HUES64 (cell line): ENCODE measurements at regions not wholly inside any gene's neighbourhood (a gene's known extent, or its start where the extent isn't known, plus 50 kb on each side); places are given as distances from the start of the nearest gene placed in this dataset.

Experiments used
- H3K27ac ChIP-seq: 2 replicates; pipeline ENCODE4 v1.7.0; 2013; ENCODE audit warnings: low read depth, low read length, inconsistent platforms
- H3K27me3 ChIP-seq: 2 replicates; pipeline ENCODE4 v1.6.1; 2013; ENCODE audit warnings: mild to moderate bottlenecking, low read length; ENCODE audit not compliant: insufficient read depth
- H3K36me3 ChIP-seq: 2 replicates; pipeline ENCODE4 v1.6.1; 2013; ENCODE audit warnings: mild to moderate bottlenecking, low read length; ENCODE audit not compliant: insufficient read depth
- H3K4me1 ChIP-seq: 2 replicates; pipeline ENCODE4 v1.6.1; 2013; ENCODE audit warnings: mild to moderate bottlenecking, low read length, moderate library complexity; ENCODE audit not compliant: insufficient read depth
- H3K4me3 ChIP-seq: 2 replicates; pipeline ENCODE4 v1.5.1; 2013; ENCODE audit warnings: mild to moderate bottlenecking, low read length, moderate library complexity
- H3K9ac ChIP-seq: 2 replicates; pipeline ENCODE4 v1.6.1; 2013; ENCODE audit warnings: mild to moderate bottlenecking, low read depth, low read length
- H3K9me3 ChIP-seq: 2 replicates; pipeline ENCODE4 v1.6.1; 2013; ENCODE audit warnings: low read depth, low read length; ENCODE audit not compliant: insufficient read depth
- WGBS: fragments of 150-250, 120-280 bp; methylation state at CpG from one replicate; pipeline ENCODE4 v1.1.7; 2013; ENCODE audit warnings: missing lambda C conversion rate; 5-methylcytosine and 5-hydroxymethylcytosine counted together

- Histone ChIP-seq H3K27ac (no peak overlapping the region), H3K9ac (no peak overlapping the region), H3K27me3 (no peaks in the 10 kb centered on the region), H3K4me1 (peaks cover 5% of the 10 kb centered on the region), H3K9me3 (no peaks in the 10 kb centered on the region), H3K36me3 (no peaks in the 10 kb centered on the region), H3K4me3 (no peak overlapping the region)
- 55% methylated on average over 1 of the region's 1 CpG for WGBS
Observed at GRCh38 chr2:224325941-224326340, 76.0 kb downstream of the FAM124B start.

DNA sequence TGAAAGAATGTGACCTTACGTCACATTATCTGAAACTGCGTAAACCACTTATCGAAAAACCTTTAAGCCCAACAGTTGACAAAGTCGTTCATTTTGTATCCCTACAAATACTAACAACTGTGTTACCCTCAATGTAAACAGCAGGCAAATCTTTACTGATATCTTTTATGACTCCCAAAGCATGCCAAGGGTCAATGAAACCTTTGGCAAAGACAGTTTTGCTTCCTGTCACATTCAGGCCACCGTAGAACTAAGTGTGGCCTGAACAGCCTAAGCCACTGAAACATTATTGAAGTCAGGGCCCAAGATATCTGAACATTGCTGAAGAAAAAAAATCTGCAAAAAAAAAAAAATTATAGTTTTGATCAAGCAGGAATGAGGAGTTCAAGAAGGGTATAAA lies 77.3 kb downstream of the FAM124B start:
- H3K9me3 ChIP-seq, result no peaks in the 10 kb centered on the region
- H3K27ac ChIP-seq, result no peak overlapping the region
- no peak overlapping the region for H3K4me3 ChIP-seq
- H3K9ac ChIP-seq, result no peak overlapping the region
- no peaks in the 10 kb centered on the region for H3K36me3 ChIP-seq
- 94% methylated on average over 5 of the region's 5 CpGs for WGBS
- no peaks in the 10 kb centered on the region for H3K27me3 ChIP-seq
- peaks cover 5% of the 10 kb centered on the region for H3K4me1 ChIP-seq

GRCh38 chr2:224320660-224321059 lies 81.2 kb downstream of the FAM124B start:
- Histone ChIP-seq H3K9me3 (no peaks in the 10 kb centered on the region), H3K4me1 (no peaks in the 10 kb centered on the region; the same call in 1 of the 2 replicates), H3K27me3 (no peaks in the 10 kb centered on the region), H3K4me3 (no peak overlapping the region), H3K27ac (no peak overlapping the region), H3K36me3 (no peaks in the 10 kb centered on the region), H3K9ac (no peak overlapping the region)
- WGBS, result 94% methylated on average over 1 of the region's 1 CpG

DNA sequence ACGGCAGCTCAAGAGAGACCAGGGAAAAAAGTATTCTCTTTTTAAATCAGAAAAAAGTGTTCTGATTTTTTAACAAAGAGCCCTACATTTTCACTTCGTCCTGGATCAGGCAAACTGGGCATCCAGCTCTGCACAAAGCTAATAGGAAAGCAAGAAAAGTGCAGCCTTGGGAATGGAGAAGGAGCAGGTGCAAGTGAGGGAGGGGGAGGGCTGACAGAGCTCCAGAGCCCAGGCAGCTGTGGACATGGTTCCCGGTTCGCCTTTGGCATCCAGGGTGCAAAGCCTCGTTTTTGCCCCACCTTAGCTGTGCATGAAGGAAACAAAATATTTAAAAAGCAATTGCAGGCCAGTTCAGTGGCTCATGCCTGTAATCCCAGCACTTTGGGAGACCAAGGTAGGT lies 82.2 kb downstream of the FAM124B start:
- Histone ChIP-seq H3K4me1 (no peaks in the 10 kb centered on the region), H3K36me3 (no peaks in the 10 kb centered on the region), H3K27ac (no peak overlapping the region), H3K9me3 (no peaks in the 10 kb centered on the region), H3K27me3 (no peaks in the 10 kb centered on the region), H3K4me3 (no peak overlapping the region), H3K9ac (no peak overlapping the region)
- 90% methylated on average over 5 of the region's 5 CpGs for WGBS

DNA sequence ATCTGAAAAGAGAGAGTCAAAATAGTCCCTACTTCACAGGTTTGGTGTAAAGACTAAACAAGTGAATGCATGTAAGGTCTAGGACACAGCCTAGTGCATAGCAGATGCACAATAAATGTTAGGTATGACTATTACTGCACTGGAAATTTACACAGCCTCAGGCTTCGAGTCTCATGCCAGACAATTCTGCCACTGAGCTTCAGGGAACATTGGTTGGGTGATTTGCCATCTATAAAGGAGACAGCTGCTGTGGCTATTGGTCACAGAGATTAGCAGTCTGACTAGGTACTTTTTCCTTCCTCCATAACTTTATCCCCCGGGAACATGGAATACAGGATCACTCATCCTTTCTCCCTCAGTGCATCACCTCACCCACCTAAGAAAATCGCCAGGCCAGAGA lies 89.2 kb downstream of the FAM124B start:
- Histone ChIP-seq H3K27me3 (no peaks in the 10 kb centered on the region), H3K4me1 (no peaks in the 10 kb centered on the region; the same call in 1 of the 2 replicates), H3K36me3 (no peaks in the 10 kb centered on the region), H3K27ac (no peak overlapping the region), H3K4me3 (no peak overlapping the region), H3K9ac (no peak overlapping the region), H3K9me3 (no peaks in the 10 kb centered on the region)
- 89% methylated on average over 3 of the region's 3 CpGs for WGBS

- 96% methylated on average over 7 of the region's 8 CpGs for WGBS
- H3K4me3 ChIP-seq, result no peak overlapping the region
Observed at GRCh38 chr2:224310943-224311625, 90.8 kb downstream of the FAM124B start.

DNA sequence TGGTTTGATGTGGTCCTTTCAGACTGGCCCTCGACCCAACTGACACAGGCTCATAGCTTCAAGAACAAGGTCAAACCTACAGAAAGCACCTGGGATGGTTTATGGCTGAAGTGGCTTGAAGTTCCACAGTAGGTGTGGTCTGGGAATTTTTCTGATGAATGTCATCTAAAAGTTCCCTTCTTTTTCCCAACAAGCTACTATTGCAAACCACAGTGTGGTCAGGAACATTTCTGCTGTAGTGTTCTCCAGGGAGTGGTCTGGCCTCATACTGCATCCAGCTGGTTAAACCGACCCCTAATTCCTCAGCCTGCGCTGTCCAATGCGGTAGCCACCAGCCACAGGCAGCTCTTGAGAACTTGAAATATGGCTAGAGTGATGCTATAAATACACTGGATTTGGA lies 92.7 kb downstream of the FAM124B start:
- H3K9ac ChIP-seq, result no peak overlapping the region
- no peak overlapping the region for H3K27ac ChIP-seq
- H3K36me3 ChIP-seq, result no peaks in the 10 kb centered on the region
- no peak overlapping the region for H3K4me3 ChIP-seq
- 92% methylated on average over 4 of the region's 4 CpGs for WGBS
- no peaks in the 10 kb centered on the region for H3K27me3 ChIP-seq
- H3K9me3 ChIP-seq, result no peaks in the 10 kb centered on the region
- H3K4me1 ChIP-seq, result no peaks in the 10 kb centered on the region; the same call in 1 of the 2 replicates

More at GRCh38 chr2:224310943-224311625, 90.8 kb downstream of the FAM124B start:
- Histone ChIP-seq H3K27me3 (no peaks in the 10 kb centered on the region), H3K4me1 (no peaks in the 10 kb centered on the region; the same call in 1 of the 2 replicates), H3K36me3 (no peaks in the 10 kb centered on the region), H3K9me3 (no peaks in the 10 kb centered on the region), H3K27ac (no peak overlapping the region), H3K9ac (no peak overlapping the region)

- Histone ChIP-seq H3K9me3 (no peaks in the 10 kb centered on the region), H3K9ac (no peak overlapping the region), H3K36me3 (no peaks in the 10 kb centered on the region), H3K27me3 (no peaks in the 10 kb centered on the region), H3K27ac (no peak overlapping the region), H3K4me3 (no peak overlapping the region), H3K4me1 (no peaks in the 10 kb centered on the region; the same call in 1 of the 2 replicates)
- 58% methylated on average over 2 of the region's 2 CpGs for WGBS
Observed at GRCh38 chr2:224308272-224308911, 93.5 kb downstream of the FAM124B start.

- 79% methylated on average over 8 of the region's 8 CpGs for WGBS
- H3K27me3 ChIP-seq, result no peaks in the 10 kb centered on the region
- no peaks in the 10 kb centered on the region; the same call in 1 of the 2 replicates for H3K4me1 ChIP-seq
- no peak overlapping the region for H3K9ac ChIP-seq
- H3K36me3 ChIP-seq, result no peaks in the 10 kb centered on the region
- no peak overlapping the region for H3K27ac ChIP-seq
- H3K4me3 ChIP-seq, result no peak overlapping the region
- H3K9me3 ChIP-seq, result no peaks in the 10 kb centered on the region
Observed at GRCh38 chr2:224302952-224303351, 99.0 kb downstream of the FAM124B start.

DNA sequence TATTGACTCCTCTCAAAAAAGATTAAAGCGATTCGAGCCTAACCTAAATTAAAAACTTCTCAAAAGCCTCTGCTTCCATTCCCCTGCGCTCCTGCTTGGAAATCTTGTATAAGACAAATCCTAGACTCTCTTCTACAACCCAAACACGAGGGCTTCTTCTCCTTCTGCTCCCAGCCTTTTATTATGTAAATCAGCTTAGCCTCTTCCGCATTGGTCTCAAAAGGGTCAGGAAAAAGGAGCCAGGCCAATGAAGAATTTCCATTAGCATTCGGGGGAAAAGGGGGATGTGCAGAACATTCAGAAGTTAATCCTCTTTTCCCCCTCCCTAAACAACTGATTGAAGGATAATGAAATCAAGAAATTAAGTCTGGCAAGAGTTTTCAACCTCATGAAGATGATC lies 107.9 kb downstream of the FAM124B start:
- Histone ChIP-seq H3K36me3 (0 out of 2 replicates have a peak, but pooled peaks cover 2% of the 10 kb centered on the region), H3K27me3 (no peaks in the 10 kb centered on the region), H3K9ac (no peak overlapping the region), H3K4me1 (0 out of 2 replicates have a peak, but pooled peaks cover 4% of the 10 kb centered on the region), H3K9me3 (peaks cover 20% of the 10 kb centered on the region), H3K4me3 (no peak overlapping the region), H3K27ac (no peak overlapping the region)
- 73% methylated on average over 5 of the region's 6 CpGs for WGBS

GRCh38 chr2:224287531-224287930 lies 114.4 kb downstream of the FAM124B start:
- WGBS, result 86% methylated on average over 2 of the region's 2 CpGs
- H3K27ac ChIP-seq, result no peak overlapping the region
- H3K4me1 ChIP-seq, result no peaks in the 10 kb centered on the region
- H3K27me3 ChIP-seq, result no peaks in the 10 kb centered on the region
- no peaks in the 10 kb centered on the region for H3K9me3 ChIP-seq
- no peaks in the 10 kb centered on the region for H3K36me3 ChIP-seq
- H3K9ac ChIP-seq, result no peak overlapping the region
- H3K4me3 ChIP-seq, result no peak overlapping the region
